ENCODE measurements at regions not wholly inside any gene's neighbourhood (a gene's known extent, or its start where the extent isn't known, plus 50 kb on each side); places are given as distances from the start of the nearest gene placed in this dataset.
"Not testable (repeated sequence)": the region's sequence is repeated elsewhere in the genome, so short reads cannot be mapped to it uniquely, and the experiment has no call there.

GRCh38 chr13:81031996-81032395 lies 691.1 kb upstream of the SPRY2 start:
- H3K4me3 Mint-ChIP-seq, result no peak overlapping the region
- H3K27ac Mint-ChIP-seq (ENCODE audit: low read depth), result no peak overlapping the region
- H3K36me3 Mint-ChIP-seq (ENCODE audit: insufficient read depth), result peaks cover 2% of the 10 kb centered on the region
- DNase-seq (ENCODE audit: low spot score in 2 of 2) (no peak), ATAC-seq (replicated peaks; ENCODE audit: extremely low read depth, poor library complexity, severe bottlenecking) (no peak)
- H3K27me3 Mint-ChIP-seq, result no peaks in the 10 kb centered on the region
- H3K4me1 Mint-ChIP-seq, result no peaks in the 10 kb centered on the region
- peaks cover 12% of the 10 kb centered on the region for H3K9me3 Mint-ChIP-seq

GRCh38 chr13:81025091-81025490 lies 684.2 kb upstream of the SPRY2 start:
- no peak for ATAC-seq (replicated peaks; ENCODE audit: extremely low read depth, poor library complexity, severe bottlenecking)
- H3K36me3 Mint-ChIP-seq (ENCODE audit: insufficient read depth), result peaks cover 2% of the 10 kb centered on the region
- no peak overlapping the region for H3K4me3 Mint-ChIP-seq
- H3K9me3 Mint-ChIP-seq, result peaks cover 5% of the 10 kb centered on the region
- H3K27me3 Mint-ChIP-seq, result no peaks in the 10 kb centered on the region
- no peak for DNase-seq (ENCODE audit: low spot score in 2 of 2)
- no peaks in the 10 kb centered on the region for H3K4me1 Mint-ChIP-seq
- H3K27ac Mint-ChIP-seq (ENCODE audit: low read depth), result no peak overlapping the region

- no peak overlapping the region for H3K27ac Mint-ChIP-seq (ENCODE audit: low read depth)
- no peaks in the 10 kb centered on the region for H3K36me3 Mint-ChIP-seq (ENCODE audit: insufficient read depth)
- H3K4me1 Mint-ChIP-seq, result no peaks in the 10 kb centered on the region
- no peak for ATAC-seq (replicated peaks; ENCODE audit: extremely low read depth, poor library complexity, severe bottlenecking)
- no peaks in the 10 kb centered on the region for H3K27me3 Mint-ChIP-seq
- H3K4me3 Mint-ChIP-seq, result no peak overlapping the region
- H3K9me3 Mint-ChIP-seq, result peaks cover under 1% of the 10 kb centered on the region
- DNase-seq (ENCODE audit: low spot score in 2 of 2), result no peak
Observed at GRCh38 chr13:81021284-81021840, 680.4 kb upstream of the SPRY2 start.

GRCh38 chr13:81020010-81020409 lies 679.1 kb upstream of the SPRY2 start:
- H3K4me3 Mint-ChIP-seq, result no peak overlapping the region
- H3K36me3 Mint-ChIP-seq (ENCODE audit: insufficient read depth), result peaks cover 2% of the 10 kb centered on the region
- no peaks in the 10 kb centered on the region for H3K4me1 Mint-ChIP-seq
- peaks cover 7% of the 10 kb centered on the region for H3K9me3 Mint-ChIP-seq
- no peak for ATAC-seq (replicated peaks; ENCODE audit: extremely low read depth, poor library complexity, severe bottlenecking)
- H3K27ac Mint-ChIP-seq (ENCODE audit: low read depth), result no peak overlapping the region
- no peaks in the 10 kb centered on the region for H3K27me3 Mint-ChIP-seq
- no peak for DNase-seq (ENCODE audit: low spot score in 2 of 2)

GRCh38 chr13:81018936-81019335 lies 678.0 kb upstream of the SPRY2 start:
- DNase-seq (ENCODE audit: low spot score in 2 of 2) (no peak), ATAC-seq (replicated peaks; ENCODE audit: extremely low read depth, poor library complexity, severe bottlenecking) (no peak)
- Mint-ChIP-seq H3K9me3 (peaks cover 7% of the 10 kb centered on the region), H3K36me3 (ENCODE audit: insufficient read depth) (peaks cover 2% of the 10 kb centered on the region), H3K4me3 (no peak overlapping the region), H3K27ac (ENCODE audit: low read depth) (no peak overlapping the region), H3K4me1 (no peaks in the 10 kb centered on the region), H3K27me3 (no peaks in the 10 kb centered on the region)

- H3K4me3 Mint-ChIP-seq, result no peak overlapping the region
- H3K27me3 Mint-ChIP-seq, result no peaks in the 10 kb centered on the region
- H3K9me3 Mint-ChIP-seq, result peaks cover 7% of the 10 kb centered on the region
- ATAC-seq (replicated peaks; ENCODE audit: extremely low read depth, poor library complexity, severe bottlenecking), result no peak
- peaks cover 2% of the 10 kb centered on the region for H3K36me3 Mint-ChIP-seq (ENCODE audit: insufficient read depth)
- no peaks in the 10 kb centered on the region for H3K4me1 Mint-ChIP-seq
- H3K27ac Mint-ChIP-seq (ENCODE audit: low read depth), result no peak overlapping the region
- no peak for DNase-seq (ENCODE audit: low spot score in 2 of 2)
Observed at GRCh38 chr13:81017513-81018152, 676.7 kb upstream of the SPRY2 start.

- Mint-ChIP-seq H3K27ac (ENCODE audit: low read depth) (no peak overlapping the region), H3K27me3 (no peaks in the 10 kb centered on the region), H3K4me1 (no peaks in the 10 kb centered on the region), H3K9me3 (peaks cover 12% of the 10 kb centered on the region), H3K36me3 (ENCODE audit: insufficient read depth) (peaks cover 2% of the 10 kb centered on the region), H3K4me3 (no peak overlapping the region)
- ATAC-seq (replicated peaks; ENCODE audit: extremely low read depth, poor library complexity, severe bottlenecking) (no peak), DNase-seq (ENCODE audit: low spot score in 2 of 2) (no peak)
Observed at GRCh38 chr13:81012031-81012430, 671.1 kb upstream of the SPRY2 start.

GRCh38 chr13:81001828-81002385 lies 661.0 kb upstream of the SPRY2 start:
- peaks cover 17% of the 10 kb centered on the region for H3K9me3 Mint-ChIP-seq
- no peak overlapping the region for H3K27ac Mint-ChIP-seq (ENCODE audit: low read depth)
- no peak overlapping the region for H3K4me3 Mint-ChIP-seq
- no peaks in the 10 kb centered on the region for H3K4me1 Mint-ChIP-seq
- H3K27me3 Mint-ChIP-seq, result no peaks in the 10 kb centered on the region
- ATAC-seq (replicated peaks; ENCODE audit: extremely low read depth, poor library complexity, severe bottlenecking) (no peak), DNase-seq (ENCODE audit: low spot score in 2 of 2) (no peak)
- H3K36me3 Mint-ChIP-seq (ENCODE audit: insufficient read depth), result no peaks in the 10 kb centered on the region

GRCh38 chr13:80998603-80999002 lies 657.7 kb upstream of the SPRY2 start:
- H3K36me3 Mint-ChIP-seq (ENCODE audit: insufficient read depth); H3K4me1 Mint-ChIP-seq; H3K9me3 Mint-ChIP-seq; ATAC-seq (replicated peaks; ENCODE audit: extremely low read depth, poor library complexity, severe bottlenecking); DNase-seq (ENCODE audit: low spot score in 2 of 2); H3K27me3 Mint-ChIP-seq; H3K4me3 Mint-ChIP-seq; H3K27ac Mint-ChIP-seq (ENCODE audit: low read depth): not testable (repeated sequence)

GRCh38 chr13:80989747-80990146 lies 648.8 kb upstream of the SPRY2 start:
- Mint-ChIP-seq H3K36me3 (ENCODE audit: insufficient read depth) (no peaks in the 10 kb centered on the region), H3K4me3 (no peak overlapping the region), H3K27me3 (no peaks in the 10 kb centered on the region), H3K27ac (ENCODE audit: low read depth) (no peak overlapping the region), H3K9me3 (peaks cover 28% of the 10 kb centered on the region), H3K4me1 (no peaks in the 10 kb centered on the region)
- ATAC-seq (replicated peaks; ENCODE audit: extremely low read depth, poor library complexity, severe bottlenecking) (no peak), DNase-seq (ENCODE audit: low spot score in 2 of 2) (no peak)

- H3K4me1 Mint-ChIP-seq, result no peaks in the 10 kb centered on the region
- H3K9me3 Mint-ChIP-seq, result peaks cover 29% of the 10 kb centered on the region
- H3K27me3 Mint-ChIP-seq, result no peaks in the 10 kb centered on the region
- DNase-seq (ENCODE audit: low spot score in 2 of 2) (no peak), ATAC-seq (replicated peaks; ENCODE audit: extremely low read depth, poor library complexity, severe bottlenecking) (no peak)
- no peak overlapping the region for H3K4me3 Mint-ChIP-seq
- no peaks in the 10 kb centered on the region for H3K36me3 Mint-ChIP-seq (ENCODE audit: insufficient read depth)
- H3K27ac Mint-ChIP-seq (ENCODE audit: low read depth), result no peak overlapping the region
Observed at GRCh38 chr13:80989241-80989640, 648.3 kb upstream of the SPRY2 start.

- ATAC-seq (replicated peaks; ENCODE audit: extremely low read depth, poor library complexity, severe bottlenecking) (no peak), DNase-seq (ENCODE audit: low spot score in 2 of 2) (no peak)
- no peaks in the 10 kb centered on the region for H3K36me3 Mint-ChIP-seq (ENCODE audit: insufficient read depth)
- peaks cover 29% of the 10 kb centered on the region for H3K9me3 Mint-ChIP-seq
- no peak overlapping the region for H3K27ac Mint-ChIP-seq (ENCODE audit: low read depth)
- H3K4me1 Mint-ChIP-seq, result no peaks in the 10 kb centered on the region
- no peak overlapping the region for H3K4me3 Mint-ChIP-seq
- H3K27me3 Mint-ChIP-seq, result no peaks in the 10 kb centered on the region
Observed at GRCh38 chr13:80988391-80989151, 647.6 kb upstream of the SPRY2 start.
